Endothelial cell of umbilical vein (primary cell): ENCODE measurements at regions not wholly inside any gene's neighbourhood (a gene's known extent, or its start where the extent isn't known, plus 50 kb on each side); places are given as distances from the start of the nearest gene placed in this dataset.

Experiments used
- BruUV-seq: library from RNA; stranded (reverse); fragments of 400-500 nt; replicated peaks from 2 replicates; lab custom pipeline; 2021; lab: Mats Ljungman, UMichigan
- CTCF ChIA-PET: fragments of 300-600, 350-600 bp; sonication (Branson Sonifier 250); formaldehyde crosslinking; loops from one replicate; lab custom pipeline; 2021; ENCODE audit warnings: antibody characterized with exemption, inconsistent platforms; lab: Charles Lee
- POLR2A ChIA-PET: fragments of 300-600, 350-600 bp; sonication (Branson Sonifier 250); formaldehyde crosslinking; loops from one replicate; lab custom pipeline; 2021; ENCODE audit warnings: antibody characterized with exemption, inconsistent platforms; lab: Charles Lee
- DNase-seq: peaks from one replicate; pipeline ENCODE4 v3.0.0-alpha.2; 2011; ENCODE audit warnings: low read depth, low spot score
- FAIRE-seq: peaks from 2 replicates; lab custom pipeline; 2011; peaks lifted over from hg19 to GRCh38; lab: Jason Lieb, UNC
- H2AFZ ChIP-seq: 2 replicates; pipeline ENCODE4 v1.6.0; 2012; ENCODE audit warnings: low read depth, low read length, control low read depth, inconsistent platforms
- H3K27ac ChIP-seq: 2 replicates; pipeline ENCODE4 v1.5.1; 2011; ENCODE audit warnings: low read depth, mild to moderate bottlenecking, control low read depth, low read length, moderate library complexity; ENCODE audit not compliant: insufficient read depth
- H3K27me3 ChIP-seq, 2 experiments: 2 replicates each; pipeline versions ENCODE4 v1.6.0 to v1.6.1; 2011; ENCODE audit warnings: low read length in 2 of 2, mixed read lengths in 1 of 2; ENCODE audit not compliant: control insufficient read depth in 2 of 2, insufficient read depth in 2 of 2
- H3K36me3 ChIP-seq, 2 experiments: 2 replicates in 1 of 2; 3 replicates in 1 of 2; pipeline ENCODE4 v1.5.1; 2011; ENCODE audit warnings: low read length in 2 of 2, mild to moderate bottlenecking in 1 of 2, moderate library complexity in 1 of 2; ENCODE audit not compliant: control insufficient read depth in 2 of 2, insufficient read depth in 2 of 2; ENCODE audit errors: extremely low read depth in 1 of 2
- H3K4me1 ChIP-seq: 3 replicates; pipeline ENCODE4 v1.5.1; 2011; ENCODE audit warnings: mild to moderate bottlenecking, low read length; ENCODE audit not compliant: control insufficient read depth, insufficient read depth; ENCODE audit errors: extremely low read depth
- H3K4me2 ChIP-seq: 2 replicates; pipeline ENCODE4 v1.6.1; 2011; ENCODE audit warnings: low read length, control low read depth, mixed read lengths; ENCODE audit not compliant: insufficient read depth
- H3K4me3 ChIP-seq, 3 experiments: fragments of 200-600 bp in 1 of 3; sonication (generic), shearing (Covaris generic) in 1 of 3; replicated peaks in 1 of 3; 2 replicates each; pipeline ENCODE4 v1.5.1; 2011 to 2016; ENCODE audit warnings: control low read depth in 3 of 3, low read length in 3 of 3, mild to moderate bottlenecking in 2 of 3, inconsistent platforms in 1 of 3, low read depth in 1 of 3, moderate library complexity in 1 of 3; ENCODE audit not compliant: insufficient read depth in 1 of 3
- H3K79me2 ChIP-seq: 2 replicates; pipeline ENCODE4 v1.6.0; 2012; ENCODE audit warnings: low read length, inconsistent platforms; ENCODE audit not compliant: control insufficient read depth, insufficient read depth
- H3K9ac ChIP-seq: replicated peaks from 2 replicates; pipeline ENCODE3; 2011; ENCODE audit warnings: low read length, control low read depth; ENCODE audit not compliant: insufficient read depth; ENCODE audit errors: extremely low read depth
- H3K9me1 ChIP-seq: replicated peaks from 3 replicates; pipeline ENCODE4 v1.6.0; 2011; ENCODE audit warnings: mild to moderate bottlenecking, low read length; ENCODE audit not compliant: control insufficient read depth, insufficient read depth; ENCODE audit errors: extremely low read depth
- H3K9me3 ChIP-seq: replicated peaks from 2 replicates; pipeline ENCODE4 v1.5.1; 2012; ENCODE audit warnings: low read length, inconsistent platforms; ENCODE audit not compliant: control insufficient read depth, insufficient read depth
- H4K20me1 ChIP-seq: replicated peaks from 2 replicates; pipeline ENCODE3; 2011; ENCODE audit warnings: mild to moderate bottlenecking, low read length; ENCODE audit not compliant: control insufficient read depth, insufficient read depth; ENCODE audit errors: extremely low read depth
- CTCF ChIP-seq, 2 donors: IDR thresholded peaks; 1 replicate in 1 of 2; 2 replicates in 1 of 2; pipeline ENCODE4 v1.5.1; 2011; ENCODE audit warnings: low read length in 2 of 2, mild to moderate bottlenecking in 2 of 2, moderate library complexity in 2 of 2, control low read depth in 1 of 2, inconsistent platforms in 1 of 2, low read depth in 1 of 2; ENCODE audit not compliant: insufficient read depth in 1 of 2; ENCODE audit errors: extremely low read depth in 1 of 2
- EZH2 ChIP-seq: IDR thresholded peaks from 2 replicates; pipeline ENCODE4 v1.6.1; 2012; ENCODE audit warnings: borderline replicate concordance, low read depth, mild to moderate bottlenecking, moderate library complexity, low read length, inconsistent platforms; ENCODE audit not compliant: severe bottlenecking
- FOS ChIP-seq: IDR thresholded peaks from 2 replicates; pipeline ENCODE4 v1.6.1; 2011; ENCODE audit warnings: mild to moderate bottlenecking, low read length, moderate library complexity, borderline replicate concordance; ENCODE audit not compliant: insufficient read depth
- GATA2 ChIP-seq: IDR thresholded peaks from 2 replicates; pipeline ENCODE4 v1.7.0; 2011; ENCODE audit warnings: low read depth, mild to moderate bottlenecking, moderate library complexity, mixed read lengths, low read length; ENCODE audit not compliant: insufficient read length, insufficient read depth
- JUN ChIP-seq: IDR thresholded peaks from 2 replicates; pipeline ENCODE4 v1.6.1; 2011; ENCODE audit warnings: borderline replicate concordance, low read depth; ENCODE audit not compliant: insufficient read length, insufficient read depth
- MAX ChIP-seq: IDR thresholded peaks from 2 replicates; pipeline ENCODE4 v1.6.1; 2011; ENCODE audit not compliant: insufficient read depth, insufficient read length
- MYC ChIP-seq: IDR thresholded peaks from one replicate; pipeline ENCODE4 v1.6.1; 2011; ENCODE audit warnings: mild to moderate bottlenecking, low read depth, low read length
- POLR2A ChIP-seq: IDR thresholded peaks from 2 replicates; pipeline ENCODE4 v1.6.1; 2012; ENCODE audit warnings: low read depth, mild to moderate bottlenecking, control low read depth, low read length
- POLR2AphosphoS5 ChIP-seq: IDR thresholded peaks from 2 replicates; pipeline ENCODE4 v1.6.1; 2012; ENCODE audit warnings: low read depth, mild to moderate bottlenecking, control low read depth, low read length, moderate library complexity; ENCODE audit not compliant: insufficient read depth
- dilution Hi-C: fragments of 300-500 bp; cut with MboI; formaldehyde crosslinking; loops from one replicate; pipeline ENCODE4 v1.15.0; 2019; ENCODE audit warnings: low sequenced_read_pairs; ENCODE audit not compliant: extremely low pct_ligation_motif_present
- intact Hi-C: fragments of 100-400 bp; cut with micrococcal nuclease; formaldehyde crosslinking; loops from one replicate; pipeline ENCODE4 v1.10.0; 2022

- dilution Hi-C loops = no loop called here
- Histone ChIP-seq H3K4me2 (no peak overlapping the region), H2AFZ (no peak overlapping the region), H3K36me3 (no peaks in the 10 kb centered on the region), H3K79me2 (no peaks in the 10 kb centered on the region), H3K27me3 (no peaks in the 10 kb centered on the region), H3K27ac (no peak overlapping the region), H3K9ac (no peak overlapping the region), H3K4me1 (no peaks in the 10 kb centered on the region), H4K20me1 (no peaks in the 10 kb centered on the region), H3K9me3 (no peaks in the 10 kb centered on the region), H3K9me1 (no peaks in the 10 kb centered on the region), H3K4me3 (no peak overlapping the region)
- TF ChIP-seq GATA2 (no peak), POLR2AphosphoS5 (no peak), CTCF (IDR thresholded peaks at IDR 0.05; ENCODE audit: extremely low read depth in 1 of 2, insufficient read depth in 1 of 2, low read depth in 1 of 2, low read length in 2 of 2) (no peak), FOS (no peak), JUN (no peak), POLR2A (no peak), MAX (no peak), EZH2 (no peak), MYC (no peak)
- CTCF ChIA-PET = no interaction called here
- DNase-seq (no peak), FAIRE-seq (no peak)
- intact Hi-C loops = no loop called here
- POLR2A ChIA-PET = no interaction called here
- BruUV-seq = no TSS peak
Measured at GRCh38 chr11:110955776-110956175, 243.5 kb upstream of the ARHGAP20 start.
